Urinary bladder (tissue), 3 donors: ENCODE measurements at regions not wholly inside any gene's neighbourhood (a gene's known extent, or its start where the extent isn't known, plus 50 kb on each side); places are given as distances from the start of the nearest gene placed in this dataset.

Experiments
- DNase-seq: peaks from one replicate; pipeline ENCODE4 v3.0.0-alpha.2; 2015; ENCODE audit errors: extremely low spot score
- H3K27ac ChIP-seq: one replicate; pipeline ENCODE4 v1.5.1; 2013; ENCODE audit warnings: low read depth, mild to moderate bottlenecking, moderate library complexity
- H3K36me3 ChIP-seq: one replicate; pipeline ENCODE4 v1.6.1; 2013; ENCODE audit warnings: mild to moderate bottlenecking, moderate library complexity; ENCODE audit not compliant: insufficient read depth
- H3K4me1 ChIP-seq: one replicate; pipeline ENCODE4 v1.6.1; 2013; ENCODE audit warnings: mild to moderate bottlenecking, moderate library complexity; ENCODE audit not compliant: insufficient read depth
- H3K4me3 ChIP-seq: one replicate; pipeline ENCODE4 v1.5.1; 2013; ENCODE audit warnings: low read depth, low read length
- WGBS: extraction: QIAGEN DNeasy Blood & Tissue Kit; methylation state at CpG from one replicate; pipeline ENCODE4 v1.1.7; 2013; 5-methylcytosine and 5-hydroxymethylcytosine counted together
- donor health status: healthy with polysubstance abuse.
- donor health status: healthy.

DNA sequence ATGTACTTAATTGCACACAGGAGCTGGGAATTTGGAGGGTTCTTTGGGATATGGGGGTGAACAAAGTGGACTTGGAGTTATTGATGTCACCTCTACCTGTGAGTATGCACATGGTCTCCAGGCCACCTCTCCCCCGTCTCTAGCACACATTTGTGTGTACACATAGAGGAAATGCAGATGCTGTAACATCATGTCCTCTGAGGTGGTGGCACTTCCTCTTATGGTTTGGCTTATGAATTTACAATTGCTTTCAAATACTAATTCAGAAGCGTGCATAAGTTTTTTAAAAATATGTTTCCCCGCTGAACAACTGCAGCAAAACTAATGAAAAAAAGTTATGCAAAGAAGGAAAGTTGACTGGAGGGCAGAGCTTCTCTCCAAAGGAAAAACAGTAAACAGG lies 152.0 kb upstream of the TENM4 start:
- DNase-seq: no peak
- Histone ChIP-seq H3K4me1 (no peaks in the 10 kb centered on the region), H3K27ac (no peak overlapping the region), H3K36me3 (no peaks in the 10 kb centered on the region), H3K4me3 (no peak overlapping the region)
- WGBS: 82% methylated on average over 3 of the region's 3 CpGs

- Histone ChIP-seq H3K27ac (no peak overlapping the region), H3K4me1 (no peaks in the 10 kb centered on the region), H3K36me3 (no peaks in the 10 kb centered on the region), H3K4me3 (no peak overlapping the region)
- DNase-seq: no peak
- WGBS: 36% methylated on average over 4 of the region's 4 CpGs
These were observed 151.6 kb upstream of the TENM4 start for GRCh38 chr11:79592406-79592805.

GRCh38 chr11:79582434-79582833 lies 141.6 kb upstream of the TENM4 start:
- Histone ChIP-seq H3K4me1 (no peaks in the 10 kb centered on the region), H3K4me3 (no peak overlapping the region), H3K27ac (no peak overlapping the region), H3K36me3 (no peaks in the 10 kb centered on the region)
- no peak for DNase-seq
- 55% methylated on average over 4 of the region's 4 CpGs for WGBS

DNA sequence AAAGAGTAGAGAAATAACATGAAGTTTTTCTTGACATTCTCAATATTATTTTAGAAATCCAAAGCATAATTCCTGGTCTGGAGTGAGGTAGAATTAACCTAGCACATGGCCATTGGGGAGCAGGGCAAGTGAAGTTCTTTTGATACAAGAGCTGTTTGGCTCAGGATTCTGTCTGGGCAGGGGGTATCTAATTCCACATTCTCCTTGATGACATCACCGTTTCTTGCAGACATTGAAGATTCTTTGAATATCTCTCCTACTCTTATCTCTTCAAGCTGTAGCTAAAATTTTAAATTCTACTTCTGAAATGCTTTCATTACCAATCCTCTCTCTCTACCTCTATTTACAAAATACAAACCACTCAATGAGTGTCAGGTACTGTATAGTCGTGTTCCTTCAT lies 138.2 kb upstream of the TENM4 start:
- WGBS: 59% methylated on average over 2 of the region's 2 CpGs
- H3K36me3 ChIP-seq: no peaks in the 10 kb centered on the region
- no peak overlapping the region for H3K4me3 ChIP-seq
- H3K4me1 ChIP-seq: no peaks in the 10 kb centered on the region
- no peak for DNase-seq
- no peak overlapping the region for H3K27ac ChIP-seq

GRCh38 chr11:79578116-79578515 lies 137.3 kb upstream of the TENM4 start:
- Histone ChIP-seq H3K27ac (no peak overlapping the region), H3K4me1 (no peaks in the 10 kb centered on the region), H3K4me3 (no peak overlapping the region), H3K36me3 (no peaks in the 10 kb centered on the region)
- no peak for DNase-seq
- WGBS: 62% methylated on average over 5 of the region's 5 CpGs

GRCh38 chr11:79575701-79576100 lies 134.9 kb upstream of the TENM4 start:
- no peaks in the 10 kb centered on the region for H3K36me3 ChIP-seq
- DNase-seq: no peak
- no peak overlapping the region for H3K4me3 ChIP-seq
- 82% methylated on average over 1 of the region's 1 CpG for WGBS
- no peaks in the 10 kb centered on the region for H3K4me1 ChIP-seq
- H3K27ac ChIP-seq: no peak overlapping the region

GRCh38 chr11:79570104-79570503 lies 129.3 kb upstream of the TENM4 start:
- Histone ChIP-seq H3K36me3 (no peaks in the 10 kb centered on the region), H3K27ac (no peak overlapping the region), H3K4me3 (no peak overlapping the region), H3K4me1 (no peaks in the 10 kb centered on the region)
- 44% methylated on average over 2 of the region's 2 CpGs for WGBS
- no peak for DNase-seq

DNA sequence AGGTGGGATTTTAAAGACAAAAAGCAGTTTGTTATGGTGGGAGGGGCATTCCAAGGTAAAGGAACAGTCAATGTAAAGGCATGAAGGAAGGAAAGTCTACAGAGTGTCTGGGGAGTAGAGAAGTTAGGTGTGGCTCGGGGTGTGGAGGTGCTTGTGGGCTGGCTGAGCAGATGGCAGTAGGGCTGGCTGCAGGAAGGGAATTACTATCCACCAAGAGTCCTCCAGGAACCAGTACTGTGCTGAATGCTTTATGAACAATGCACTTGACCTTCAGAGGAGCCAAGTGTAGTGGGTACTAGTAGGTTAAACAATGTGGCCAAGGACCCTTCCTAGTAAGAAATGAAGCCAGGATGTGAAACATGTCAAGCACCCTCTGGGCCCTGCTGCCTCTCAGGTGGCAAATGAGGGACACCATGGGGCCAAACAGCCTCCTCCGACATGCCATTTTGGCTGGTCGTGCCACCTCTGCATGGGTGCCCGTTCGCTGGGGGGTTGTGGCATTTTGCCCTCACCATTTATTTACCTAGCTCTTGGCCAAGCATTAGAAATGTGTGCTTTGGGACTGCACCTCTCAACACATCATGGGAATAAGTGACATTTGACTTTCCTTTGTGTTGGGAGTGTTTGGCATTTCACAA lies 123.6 kb upstream of the TENM4 start:
- no peak overlapping the region for H3K27ac ChIP-seq
- DNase-seq: no peak
- no peaks in the 10 kb centered on the region for H3K36me3 ChIP-seq
- no peaks in the 10 kb centered on the region for H3K4me1 ChIP-seq
- whole genome bisulfite sequencing: 91% methylated on average over 5 of the region's 5 CpGs
- no peak overlapping the region for H3K4me3 ChIP-seq

DNA sequence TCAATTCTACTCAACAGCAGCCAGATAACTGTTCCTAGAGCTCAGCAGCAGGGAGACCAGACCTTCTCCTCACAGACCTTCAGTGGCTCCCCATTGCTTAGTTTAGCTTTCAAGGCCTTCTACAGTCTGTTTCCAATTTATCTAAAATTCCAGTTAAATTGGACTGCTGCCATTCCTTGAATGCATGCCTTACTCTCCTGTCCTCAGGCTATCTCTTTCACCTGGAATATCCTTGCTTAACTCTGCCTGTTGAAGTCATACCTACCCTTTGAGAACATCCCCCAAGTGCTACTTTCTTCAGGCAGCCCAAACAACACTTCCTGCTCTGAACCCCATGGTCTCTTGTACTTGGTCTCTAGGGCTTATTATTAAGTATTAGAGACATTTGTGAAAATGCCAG lies 120.7 kb upstream of the TENM4 start:
- Histone ChIP-seq H3K36me3 (no peaks in the 10 kb centered on the region), H3K4me1 (no peaks in the 10 kb centered on the region), H3K4me3 (no peak overlapping the region), H3K27ac (no peak overlapping the region)
- no peak for DNase-seq

- no peak for DNase-seq
- Histone ChIP-seq H3K4me1 (no peaks in the 10 kb centered on the region), H3K27ac (no peak overlapping the region), H3K36me3 (no peaks in the 10 kb centered on the region), H3K4me3 (no peak overlapping the region)
These were observed 110.0 kb upstream of the TENM4 start for GRCh38 chr11:79550809-79551208.

DNA sequence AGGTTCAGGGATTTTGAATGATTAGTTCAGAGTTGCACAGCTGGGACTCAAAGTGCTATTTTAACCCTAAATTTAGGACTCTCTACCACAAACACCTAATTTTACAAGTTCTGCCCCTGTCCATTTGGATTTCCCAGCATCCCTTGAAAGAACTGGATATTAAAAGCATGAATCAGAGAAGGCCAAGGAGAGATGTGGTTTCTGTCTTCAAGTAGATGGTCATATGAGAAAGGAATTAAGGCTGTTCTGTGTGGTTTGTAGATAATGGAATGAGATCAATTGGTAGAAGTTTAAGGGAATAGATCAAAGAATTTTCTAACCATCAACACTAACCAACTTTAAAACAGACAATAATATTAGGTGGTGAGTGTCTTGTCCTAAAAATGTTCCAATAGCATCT lies 106.4 kb upstream of the TENM4 start:
- no peaks in the 10 kb centered on the region for H3K4me1 ChIP-seq
- no peaks in the 10 kb centered on the region for H3K36me3 ChIP-seq
- H3K27ac ChIP-seq: no peak overlapping the region
- no peak overlapping the region for H3K4me3 ChIP-seq
- no peak for DNase-seq

GRCh38 chr11:79546351-79546750 lies 105.5 kb upstream of the TENM4 start:
- DNase-seq: no peak
- Histone ChIP-seq H3K27ac (no peak overlapping the region), H3K36me3 (no peaks in the 10 kb centered on the region), H3K4me1 (no peaks in the 10 kb centered on the region), H3K4me3 (no peak overlapping the region)
- WGBS: 47% methylated on average over 8 of the region's 8 CpGs

DNA sequence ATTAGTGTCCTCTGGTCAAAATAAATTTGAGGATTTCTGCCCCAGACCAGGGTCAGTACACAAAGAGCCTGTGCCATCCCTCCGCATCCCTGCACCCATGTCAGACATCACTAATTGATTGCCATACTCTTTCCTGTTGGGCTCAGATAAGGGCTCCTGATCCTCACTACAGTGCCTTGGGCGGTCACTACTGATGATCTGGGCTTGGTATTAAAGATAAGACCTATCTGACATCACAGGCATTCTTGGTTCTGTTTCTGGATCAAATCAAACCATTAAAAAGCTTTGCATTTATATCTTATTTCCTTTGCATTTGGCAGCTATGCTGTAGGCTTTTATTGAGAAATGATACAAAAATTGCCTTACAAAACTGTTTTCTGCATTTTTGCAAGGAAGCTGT lies 103.5 kb upstream of the TENM4 start:
- Histone ChIP-seq H3K4me3 (no peak overlapping the region), H3K27ac (no peak overlapping the region), H3K4me1 (no peaks in the 10 kb centered on the region), H3K36me3 (no peaks in the 10 kb centered on the region)
- no peak for DNase-seq
- WGBS: 63% methylated on average over 2 of the region's 2 CpGs

- no peaks in the 10 kb centered on the region for H3K36me3 ChIP-seq
- no peak overlapping the region for H3K27ac ChIP-seq
- WGBS: 49% methylated on average over 1 of the region's 1 CpG
- no peaks in the 10 kb centered on the region for H3K4me1 ChIP-seq
- DNase-seq: no peak
- no peak overlapping the region for H3K4me3 ChIP-seq
These were observed 102.3 kb upstream of the TENM4 start for GRCh38 chr11:79543101-79543500.

GRCh38 chr11:79541466-79541865 lies 100.6 kb upstream of the TENM4 start:
- 70% methylated on average over 4 of the region's 4 CpGs for WGBS
- no peaks in the 10 kb centered on the region for H3K36me3 ChIP-seq
- no peak overlapping the region for H3K27ac ChIP-seq
- no peaks in the 10 kb centered on the region for H3K4me1 ChIP-seq
- no peak overlapping the region for H3K4me3 ChIP-seq
- no peak for DNase-seq
